ENCODE measurements at regions not wholly inside any gene's neighbourhood (a gene's known extent, or its start where the extent isn't known, plus 50 kb on each side); places are given as distances from the start of the nearest gene placed in this dataset.
A peak's percentile ranks its signal among the peaks of the same experiment; 100 is the strongest.
"Not testable (repeated sequence)": the region's sequence is repeated elsewhere in the genome, so short reads cannot be mapped to it uniquely, and the experiment has no call there.

DNA sequence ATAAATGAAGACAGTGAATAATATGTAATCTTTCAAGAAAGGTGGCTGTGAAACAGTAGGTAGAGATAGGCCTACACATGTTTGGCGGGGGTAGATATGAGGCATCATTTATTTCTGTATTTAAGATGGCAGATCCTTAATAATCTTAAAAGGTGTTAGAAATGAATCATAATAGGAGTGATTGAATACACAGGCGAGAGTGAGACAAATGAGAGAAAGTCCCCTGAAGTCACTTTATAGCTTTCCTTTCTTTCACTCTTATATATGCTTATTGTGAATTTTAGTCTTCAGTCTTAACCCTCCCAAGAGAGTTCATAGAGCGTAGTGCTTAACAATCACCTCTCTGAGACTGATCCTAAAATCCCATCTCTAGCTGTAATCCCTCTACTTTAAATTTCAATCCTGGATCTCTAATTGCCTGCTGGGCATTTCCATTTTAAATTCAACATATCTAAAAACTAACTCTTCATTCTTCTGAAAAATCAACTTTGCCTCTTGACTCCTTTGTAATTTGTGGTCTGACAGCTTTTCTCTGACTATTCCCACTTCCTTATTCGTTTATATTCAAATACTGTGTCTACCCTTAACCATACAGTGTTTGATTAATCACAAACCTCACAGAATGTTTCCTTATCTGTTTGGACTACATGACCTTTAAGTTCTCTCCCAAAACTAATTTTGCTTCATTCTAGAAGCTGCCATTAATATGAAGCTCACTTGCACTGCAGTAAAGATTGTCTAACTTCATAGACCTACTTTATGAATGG is 463.7 kb upstream of the FSIP2 start:
- FAIRE-seq = no peak

- FAIRE-seq = not testable (repeated sequence)
Observed at GRCh38 chr2:185275979-185276378, 462.6 kb upstream of the FSIP2 start.

GRCh38 chr2:185278761-185279160 is 459.8 kb upstream of the FSIP2 start:
- FAIRE-seq = no peak

GRCh38 chr2:185279999-185280398 is 458.6 kb upstream of the FSIP2 start:
- peak; percentile 92 for FAIRE-seq

- FAIRE-seq = no peak
Observed at GRCh38 chr2:185284696-185285095, 453.9 kb upstream of the FSIP2 start.

GRCh38 chr2:185290012-185290411 is 448.6 kb upstream of the FSIP2 start:
- FAIRE-seq = not testable (repeated sequence)

DNA sequence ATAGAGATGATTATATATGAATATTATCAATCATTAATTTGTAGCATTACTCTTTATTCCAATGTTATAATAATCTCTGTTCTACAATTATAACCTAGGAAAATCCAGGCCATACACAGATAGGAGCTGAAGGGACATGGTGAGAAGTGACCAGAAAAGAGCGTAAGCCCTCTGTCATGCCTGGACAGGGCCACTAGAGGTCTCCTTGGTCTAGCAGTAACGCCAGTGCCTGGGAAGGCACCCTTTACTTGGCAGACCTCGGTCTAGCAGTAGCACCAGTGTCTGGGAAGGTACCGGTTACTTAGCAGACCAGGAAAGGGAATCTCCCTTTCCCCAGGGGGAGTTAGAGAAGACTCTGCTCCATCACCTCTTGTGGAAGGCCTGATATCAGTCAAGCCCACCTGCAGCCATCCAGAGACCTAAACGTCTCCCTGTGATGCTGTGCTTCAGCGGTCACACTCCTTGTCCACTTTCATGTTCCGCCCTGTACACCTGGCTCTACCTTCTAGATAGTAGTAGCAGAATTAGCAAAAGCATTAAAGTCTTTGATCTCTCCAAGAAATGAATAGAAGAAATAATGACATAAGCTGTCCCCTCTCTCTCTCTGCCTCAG is 447.5 kb upstream of the FSIP2 start:
- peak; percentile 80 for FAIRE-seq

GRCh38 chr2:185299867-185300266 is 438.7 kb upstream of the FSIP2 start:
- FAIRE-seq = no peak

- FAIRE-seq = no peak
Observed at GRCh38 chr2:185306119-185306518, 432.5 kb upstream of the FSIP2 start.

DNA sequence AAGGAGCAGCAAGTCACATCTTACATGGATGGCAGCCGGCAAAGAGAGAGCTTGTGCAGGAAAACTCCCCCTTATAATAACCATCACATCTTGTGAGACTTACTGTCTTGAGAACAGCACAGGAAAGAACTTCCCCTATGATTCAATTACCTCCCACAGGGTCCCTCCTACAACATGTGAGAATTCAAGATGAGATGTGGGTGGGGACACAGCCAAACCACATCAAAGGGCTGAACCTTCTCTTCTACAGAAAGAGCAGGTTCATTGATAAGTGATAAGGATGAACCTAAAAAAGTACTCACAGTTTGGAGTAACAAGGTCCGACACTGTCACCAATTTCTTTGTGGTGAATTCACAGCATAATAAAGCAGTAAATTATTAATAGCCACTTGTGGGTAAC is 422.2 kb upstream of the FSIP2 start:
- FAIRE-seq = no peak

DNA sequence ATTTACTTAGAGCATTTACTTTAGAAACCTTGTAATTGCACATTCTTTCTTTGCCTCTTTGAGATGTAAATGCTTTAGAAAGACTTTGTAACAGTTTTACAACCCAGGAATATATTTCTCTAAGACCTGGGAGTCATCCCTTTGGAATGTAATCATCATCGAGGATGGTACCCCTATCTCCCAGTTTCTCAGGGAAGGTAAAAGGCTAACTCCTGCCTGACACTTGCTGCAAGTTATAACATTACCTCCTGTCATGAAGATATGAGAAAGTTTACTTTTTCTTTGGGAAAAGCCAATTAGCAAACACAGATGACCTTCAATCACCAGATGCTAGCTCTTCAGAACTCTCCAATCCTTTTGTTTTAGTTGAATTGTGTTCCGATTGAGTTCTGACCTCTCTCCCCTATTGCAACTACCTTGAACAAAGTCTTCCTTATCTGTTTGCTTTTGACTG is 420.3 kb upstream of the FSIP2 start:
- FAIRE-seq = no peak

DNA sequence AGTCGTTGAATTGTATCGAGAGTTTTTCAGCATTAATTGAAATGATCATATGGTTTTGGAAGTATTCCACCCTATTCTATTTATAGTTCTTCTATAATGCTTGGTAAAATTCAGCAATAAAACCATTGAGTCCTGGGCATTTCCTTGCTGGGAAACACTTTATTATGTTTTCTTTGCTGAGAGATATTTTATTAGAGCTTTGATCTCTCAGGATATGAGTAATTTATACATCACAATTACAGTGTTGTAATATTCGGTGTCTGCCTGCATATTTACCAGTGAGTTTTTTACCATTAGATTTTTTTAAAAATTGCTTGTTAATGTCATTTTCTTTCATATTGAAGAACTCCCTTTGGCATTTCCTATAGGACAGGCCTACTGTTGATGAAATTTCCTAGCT is 402.7 kb upstream of the FSIP2 start:
- no peak for FAIRE-seq

DNA sequence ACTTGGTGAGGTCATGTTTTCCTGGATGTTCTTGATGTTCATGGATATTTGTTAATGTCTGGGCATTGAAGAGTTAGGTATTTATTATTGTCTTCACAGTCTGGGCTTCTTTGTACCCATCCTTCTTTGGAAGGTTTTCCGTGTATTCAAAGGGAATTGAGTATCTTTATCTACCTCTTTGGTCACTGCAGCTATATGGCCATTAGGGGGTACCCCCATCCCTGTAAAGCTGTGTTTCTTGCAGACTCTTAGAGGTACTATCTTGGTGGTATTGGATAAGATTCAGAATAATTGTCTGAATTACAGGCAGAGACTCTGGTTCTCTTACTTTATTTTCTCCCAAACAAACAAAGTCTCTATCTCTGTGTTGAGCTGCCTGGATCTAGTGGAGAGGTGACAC is 401.6 kb upstream of the FSIP2 start:
- FAIRE-seq = no peak

- no peak for FAIRE-seq
Observed at GRCh38 chr2:185338104-185338503, 400.5 kb upstream of the FSIP2 start.

GRCh38 chr2:185347445-185347844 is 391.2 kb upstream of the FSIP2 start:
- no peak for FAIRE-seq

DNA sequence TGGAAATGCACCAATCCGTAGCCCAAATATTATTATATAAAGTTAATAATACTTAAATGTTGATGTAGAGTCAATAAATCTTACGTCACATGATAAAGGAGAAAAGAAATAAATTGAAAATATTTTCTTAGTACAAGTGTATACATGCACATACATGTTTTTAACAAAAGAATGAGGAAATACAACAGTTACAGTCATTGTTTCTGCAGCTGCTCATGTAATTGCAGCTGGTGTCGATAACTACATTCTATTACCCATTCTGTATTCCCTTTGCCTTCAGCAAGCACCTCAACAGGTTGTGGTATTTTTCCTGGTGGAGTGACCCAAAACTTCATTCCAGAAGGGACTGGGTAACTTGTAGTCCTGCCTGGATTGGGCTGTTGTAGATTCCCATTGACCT is 377.8 kb upstream of the FSIP2 start:
- FAIRE-seq = no peak

GRCh38 chr2:185372188-185372587 is 366.4 kb upstream of the FSIP2 start:
- FAIRE-seq = no peak

GRCh38 chr2:185373229-185373628 is 365.4 kb upstream of the FSIP2 start:
- no peak for FAIRE-seq

DNA sequence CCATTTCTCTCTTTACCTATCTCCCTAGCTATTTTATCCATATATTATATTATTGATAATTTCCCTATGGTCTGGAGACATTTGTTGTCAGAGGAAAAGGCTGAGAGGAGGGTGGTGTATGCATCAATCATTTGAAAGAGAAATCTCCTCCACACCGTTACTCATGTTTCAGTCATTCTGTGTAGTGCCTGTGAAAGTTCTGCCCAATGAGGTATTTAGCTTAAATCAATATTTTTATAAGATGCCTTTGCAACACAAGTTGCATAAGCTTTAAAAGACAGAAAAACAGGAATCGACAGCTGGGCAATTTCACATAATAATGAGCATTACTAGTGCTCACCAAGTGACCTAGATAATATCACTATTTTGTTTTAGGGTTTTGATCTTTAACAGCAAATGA is 363.7 kb upstream of the FSIP2 start:
- no peak for FAIRE-seq

DNA sequence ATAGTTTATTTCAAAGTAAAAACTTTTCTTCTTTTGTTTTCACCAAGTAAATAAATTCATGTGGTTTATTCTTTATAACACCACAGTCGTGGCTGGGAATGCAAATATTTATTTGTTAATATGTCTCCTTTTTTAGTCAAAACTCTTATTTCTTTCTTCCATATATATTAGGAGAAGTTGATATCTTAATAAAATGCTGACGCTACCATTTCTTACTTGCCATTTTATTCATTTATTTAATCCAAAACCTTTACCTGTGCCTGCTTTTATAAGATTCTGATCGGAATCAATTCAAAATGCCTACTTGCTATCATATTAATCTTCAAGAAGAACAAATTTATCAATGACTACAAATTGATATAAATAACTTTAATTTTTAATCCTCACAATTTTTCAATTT is 362.9 kb upstream of the FSIP2 start:
- no peak for FAIRE-seq

- FAIRE-seq = no peak
Observed at GRCh38 chr2:185381631-185382030, 357.0 kb upstream of the FSIP2 start.

GRCh38 chr2:185384822-185385560 is 353.6 kb upstream of the FSIP2 start:
- FAIRE-seq = no peak

DNA sequence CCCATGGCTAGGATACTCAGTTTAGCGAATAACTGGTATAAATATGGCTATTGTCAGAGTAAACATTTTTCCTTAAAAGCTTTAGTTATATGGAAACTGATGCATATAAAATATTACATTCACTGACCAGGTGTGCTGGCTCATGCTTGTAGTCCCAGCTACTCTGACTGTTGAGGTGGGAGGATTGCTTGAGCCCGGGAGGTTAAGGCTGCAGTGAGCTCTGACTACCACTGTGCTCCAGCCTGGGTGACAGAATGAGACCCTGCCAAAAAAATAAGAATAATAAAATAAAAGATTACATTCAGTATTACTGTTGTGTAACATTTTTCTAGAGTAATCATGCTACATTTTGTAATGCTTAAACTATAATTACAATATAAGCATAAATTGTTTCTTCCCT is 350.4 kb upstream of the FSIP2 start:
- FAIRE-seq = no peak

- FAIRE-seq = no peak
Observed at GRCh38 chr2:185391543-185391942, 347.1 kb upstream of the FSIP2 start.

All from A204.1 (cell line).